WTC11 (cell line): ENCODE measurements at regions not wholly inside any gene's neighbourhood (a gene's known extent, or its start where the extent isn't known, plus 50 kb on each side); places are given as distances from the start of the nearest gene placed in this dataset.

Source experiments
- ATAC-seq: fragments of 200-7000 bp; cut with Tn5 transposase; 2 replicates; pipeline ENCODE4 v1.10.0; 2021; ENCODE audit warnings: mild to moderate bottlenecking, moderate library complexity
- CTCF ChIA-PET: fragments of 300-600 bp; sonication (Branson Sonifier 250); formaldehyde crosslinking; loops from one replicate; lab custom pipeline; 2021; ENCODE audit warnings: antibody characterized with exemption; lab: Charles Lee
- POLR2A ChIA-PET: fragments of 350-600 bp; sonication (Branson Sonifier 250); formaldehyde crosslinking; loops from one replicate; lab custom pipeline; 2021; ENCODE audit warnings: antibody characterized with exemption; lab: Charles Lee
- DNase-seq: peaks from one replicate; pipeline ENCODE4 v3.0.0; 2021; ENCODE audit warnings: low spot score
- H3K27ac Mint-ChIP-seq: 2 replicates; pipeline ENCODE4 v1.8.0; 2021; ENCODE audit warnings: mixed read lengths
- H3K27me3 Mint-ChIP-seq: 2 replicates; pipeline ENCODE4 v1.8.0; 2021; ENCODE audit warnings: low read depth, mild to moderate bottlenecking, moderate library complexity, mixed read lengths
- H3K36me3 Mint-ChIP-seq: 2 replicates; pipeline ENCODE4 v1.8.0; 2021; ENCODE audit warnings: mixed read lengths
- H3K4me1 Mint-ChIP-seq: 2 replicates; pipeline ENCODE4 v1.8.0; 2022; ENCODE audit warnings: mixed read lengths
- H3K4me3 Mint-ChIP-seq: 2 replicates; pipeline ENCODE4 v1.8.0; 2021; ENCODE audit warnings: mild to moderate bottlenecking, moderate library complexity, mixed read lengths
- H3K9me3 Mint-ChIP-seq: 2 replicates; pipeline ENCODE4 v1.8.0; 2021; ENCODE audit warnings: mixed read lengths
- ARID4B ChIP-seq: sonication (generic); formaldehyde crosslinking; IDR thresholded peaks from 2 replicates; pipeline ENCODE4 v1.8.0; 2023; ENCODE audit warnings: missing genetic modification reagents, mild to moderate bottlenecking, borderline replicate concordance
- ATF6 ChIP-seq: sonication (generic); formaldehyde crosslinking; IDR thresholded peaks from 2 replicates; pipeline ENCODE4 v1.8.1; 2023; ENCODE audit warnings: mild to moderate bottlenecking, missing genetic modification reagents
- E2F1 ChIP-seq: sonication (generic); formaldehyde crosslinking; IDR thresholded peaks from 2 replicates; pipeline ENCODE4 v1.8.0; 2022; ENCODE audit warnings: mild to moderate bottlenecking, missing genetic modification reagents
- ELF4 ChIP-seq: sonication (generic); formaldehyde crosslinking; IDR thresholded peaks from 2 replicates; pipeline ENCODE4 v1.8.1; 2022; ENCODE audit warnings: low read depth, mild to moderate bottlenecking, moderate library complexity, missing genetic modification reagents
- EMX1 ChIP-seq: fragments of 250-450 bp; sonication (Bioruptor Pico); IDR thresholded peaks from 2 replicates; pipeline ENCODE4 v1.8.0; 2021; ENCODE audit warnings: mild to moderate bottlenecking
- GABPB1 ChIP-seq: sonication (generic); formaldehyde crosslinking; IDR thresholded peaks from 2 replicates; pipeline ENCODE4 v1.8.1; 2023; ENCODE audit warnings: mild to moderate bottlenecking, missing genetic modification reagents
- GRHL2 ChIP-seq: fragments of 250-450 bp; sonication (Bioruptor Pico); IDR thresholded peaks from 2 replicates; pipeline ENCODE4 v1.8.0; 2022; ENCODE audit warnings: mild to moderate bottlenecking, moderate library complexity; ENCODE audit not compliant: insufficient replicate concordance, severe bottlenecking
- IRF1 ChIP-seq: sonication (generic); formaldehyde crosslinking; IDR thresholded peaks from 2 replicates; pipeline ENCODE4 v1.8.0; 2023; ENCODE audit warnings: missing genetic modification reagents
- JAZF1 ChIP-seq: fragments of 250-450 bp; sonication (Bioruptor Pico); IDR thresholded peaks from 2 replicates; pipeline ENCODE4 v1.9.0; 2021; ENCODE audit warnings: moderate library complexity, mild to moderate bottlenecking, inconsistent platforms
- KAT7 ChIP-seq: sonication (generic); formaldehyde crosslinking; IDR thresholded peaks from 2 replicates; pipeline ENCODE4 v1.8.1; 2023; ENCODE audit warnings: missing genetic modification reagents, mild to moderate bottlenecking, borderline replicate concordance
- NFATC4 ChIP-seq: fragments of 250-450 bp; sonication (Bioruptor Pico); IDR thresholded peaks from 2 replicates; pipeline ENCODE4 v1.9.0; 2021; ENCODE audit warnings: mild to moderate bottlenecking
- SP1 ChIP-seq: sonication (generic); formaldehyde crosslinking; conservative IDR thresholded peaks from 2 replicates; pipeline ENCODE4 v1.8.1; 2022; ENCODE audit warnings: missing genetic modification reagents
- TEAD1 ChIP-seq: sonication (generic); formaldehyde crosslinking; IDR thresholded peaks from 2 replicates; pipeline ENCODE4 v1.8.0; 2022; ENCODE audit warnings: mild to moderate bottlenecking, missing genetic modification reagents
- TEAD4 ChIP-seq: sonication (generic); formaldehyde crosslinking; IDR thresholded peaks from 2 replicates; pipeline ENCODE4 v1.8.0; 2022; ENCODE audit warnings: mild to moderate bottlenecking, missing genetic modification reagents
- ZNF396 ChIP-seq: fragments of 250-450 bp; sonication (Bioruptor Pico); IDR thresholded peaks from 2 replicates; pipeline ENCODE4 v1.8.0; 2021; ENCODE audit warnings: mild to moderate bottlenecking, moderate library complexity, borderline replicate concordance
- ZNF512 ChIP-seq: sonication (generic); formaldehyde crosslinking; IDR thresholded peaks from 2 replicates; pipeline ENCODE4 v1.8.1; 2022; ENCODE audit warnings: missing genetic modification reagents, borderline replicate concordance
- TF ChIP-seq, protein P1 (sequence below): sonication (generic); formaldehyde crosslinking; IDR thresholded peaks from 2 replicates; pipeline ENCODE4 v1.8.1; 2022; ENCODE audit warnings: mild to moderate bottlenecking, moderate library complexity, missing genetic modification reagents
- TF ChIP-seq, protein P2 (sequence below): sonication (generic); formaldehyde crosslinking; IDR thresholded peaks from 2 replicates; pipeline ENCODE4 v1.8.1; 2023; ENCODE audit warnings: mild to moderate bottlenecking, missing genetic modification reagents
- TF ChIP-seq, protein P3 (sequence below): sonication (generic); formaldehyde crosslinking; IDR thresholded peaks from 2 replicates; pipeline ENCODE4 v1.8.1; 2023; ENCODE audit warnings: mild to moderate bottlenecking, missing genetic modification reagents, moderate library complexity
- TF ChIP-seq, protein P4 (sequence below): fragments of 250-450 bp; sonication (Bioruptor Pico); IDR thresholded peaks from 2 replicates; pipeline ENCODE4 v1.9.0; 2021; ENCODE audit warnings: moderate library complexity, mild to moderate bottlenecking, inconsistent platforms, borderline replicate concordance

- Mint-ChIP-seq H3K4me1 (no peaks in the 10 kb centered on the region), H3K4me3 (no peak overlapping the region), H3K27me3 (no peaks in the 10 kb centered on the region; the same call in 1 of the 2 replicates), H3K27ac (no peak overlapping the region)
- DNase-seq: no peak
- TF ChIP-seq GRHL2 (CRISPR knock-in tag) (no peak), SP1 (CRISPR knock-in tag) (no peak)
- TF ChIP-seq, all 79 proteins: peak for 0
- Mint-ChIP-seq H3K36me3 (peaks cover 14% of the 10 kb centered on the region), H3K9me3 (peaks cover 36% of the 10 kb centered on the region)
- ATAC-seq: no peak
- CTCF ChIA-PET: no interaction called here
- POLR2A ChIA-PET: interaction anchor here (0.7 kb wide), 1 partner anchor 67 kb away, joined by 8 read pairs; no protein-coding TSS in a partner anchor
Observed at GRCh38 chr5:18244309-18244708, 610.0 kb downstream of the TAF11L14 start.

- ATAC-seq (no peak), DNase-seq (no peak)
- Mint-ChIP-seq H3K36me3 (peaks cover 54% of the 10 kb centered on the region), H3K9me3 (peaks cover 77% of the 10 kb centered on the region), H3K27ac (no peak overlapping the region), H3K27me3 (peaks cover 10% of the 10 kb centered on the region), H3K4me1 (no peaks in the 10 kb centered on the region), H3K4me3 (no peak overlapping the region)
- no peak for TF ChIP-seq KAT7
- TF ChIP-seq TEAD4 (CRISPR knock-in tag): no peak
- no peak for TF ChIP-seq IRF1 (CRISPR knock-in tag)
- TF ChIP-seq, protein P1, sequence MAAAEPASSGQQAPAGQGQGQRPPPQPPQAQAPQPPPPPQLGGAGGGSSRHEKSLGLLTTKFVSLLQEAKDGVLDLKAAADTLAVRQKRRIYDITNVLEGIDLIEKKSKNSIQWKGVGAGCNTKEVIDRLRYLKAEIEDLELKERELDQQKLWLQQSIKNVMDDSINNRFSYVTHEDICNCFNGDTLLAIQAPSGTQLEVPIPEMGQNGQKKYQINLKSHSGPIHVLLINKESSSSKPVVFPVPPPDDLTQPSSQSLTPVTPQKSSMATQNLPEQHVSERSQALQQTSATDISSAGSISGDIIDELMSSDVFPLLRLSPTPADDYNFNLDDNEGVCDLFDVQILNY: no peak
- TF ChIP-seq JAZF1 (CRISPR knock-in tag): no peak
- no peak for TF ChIP-seq EMX1 (CRISPR knock-in tag)
- TF ChIP-seq, protein P2, sequence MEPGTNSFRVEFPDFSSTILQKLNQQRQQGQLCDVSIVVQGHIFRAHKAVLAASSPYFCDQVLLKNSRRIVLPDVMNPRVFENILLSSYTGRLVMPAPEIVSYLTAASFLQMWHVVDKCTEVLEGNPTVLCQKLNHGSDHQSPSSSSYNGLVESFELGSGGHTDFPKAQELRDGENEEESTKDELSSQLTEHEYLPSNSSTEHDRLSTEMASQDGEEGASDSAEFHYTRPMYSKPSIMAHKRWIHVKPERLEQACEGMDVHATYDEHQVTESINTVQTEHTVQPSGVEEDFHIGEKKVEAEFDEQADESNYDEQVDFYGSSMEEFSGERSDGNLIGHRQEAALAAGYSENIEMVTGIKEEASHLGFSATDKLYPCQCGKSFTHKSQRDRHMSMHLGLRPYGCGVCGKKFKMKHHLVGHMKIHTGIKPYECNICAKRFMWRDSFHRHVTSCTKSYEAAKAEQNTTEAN (CRISPR knock-in tag): no peak
- TF ChIP-seq, protein P3, sequence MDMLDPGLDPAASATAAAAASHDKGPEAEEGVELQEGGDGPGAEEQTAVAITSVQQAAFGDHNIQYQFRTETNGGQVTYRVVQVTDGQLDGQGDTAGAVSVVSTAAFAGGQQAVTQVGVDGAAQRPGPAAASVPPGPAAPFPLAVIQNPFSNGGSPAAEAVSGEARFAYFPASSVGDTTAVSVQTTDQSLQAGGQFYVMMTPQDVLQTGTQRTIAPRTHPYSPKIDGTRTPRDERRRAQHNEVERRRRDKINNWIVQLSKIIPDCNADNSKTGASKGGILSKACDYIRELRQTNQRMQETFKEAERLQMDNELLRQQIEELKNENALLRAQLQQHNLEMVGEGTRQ (CRISPR knock-in tag): no peak
- TF ChIP-seq, protein P4, sequence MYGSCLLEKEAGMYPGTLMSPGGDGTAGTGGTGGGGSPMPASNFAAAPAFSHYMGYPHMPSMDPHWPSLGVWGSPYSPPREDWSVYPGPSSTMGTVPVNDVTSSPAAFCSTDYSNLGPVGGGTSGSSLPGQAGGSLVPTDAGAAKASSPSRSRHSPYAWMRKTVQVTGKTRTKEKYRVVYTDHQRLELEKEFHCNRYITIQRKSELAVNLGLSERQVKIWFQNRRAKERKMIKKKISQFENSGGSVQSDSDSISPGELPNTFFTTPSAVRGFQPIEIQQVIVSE: no peak
- TF ChIP-seq E2F1 (CRISPR knock-in tag): no peak
- no peak for TF ChIP-seq ATF6 (CRISPR knock-in tag)
- TF ChIP-seq ARID4B (CRISPR knock-in tag): no peak
- TF ChIP-seq NFATC4: no peak
- TF ChIP-seq TEAD1 (CRISPR knock-in tag): no peak
- no peak for TF ChIP-seq ZNF396 (CRISPR knock-in tag)
- no peak for TF ChIP-seq ZNF512 (CRISPR knock-in tag)
- TF ChIP-seq GABPB1 (CRISPR knock-in tag): no peak
- TF ChIP-seq ELF4: no peak
- CTCF ChIA-PET: no interaction called here
- POLR2A ChIA-PET: no interaction called here
Observed at GRCh38 chr5:18252559-18252958, 618.3 kb downstream of the TAF11L14 start.
